ENCODE measurements at regions not wholly inside any gene's neighbourhood (a gene's known extent, or its start where the extent isn't known, plus 50 kb on each side); places are given as distances from the start of the nearest gene placed in this dataset.

DNA sequence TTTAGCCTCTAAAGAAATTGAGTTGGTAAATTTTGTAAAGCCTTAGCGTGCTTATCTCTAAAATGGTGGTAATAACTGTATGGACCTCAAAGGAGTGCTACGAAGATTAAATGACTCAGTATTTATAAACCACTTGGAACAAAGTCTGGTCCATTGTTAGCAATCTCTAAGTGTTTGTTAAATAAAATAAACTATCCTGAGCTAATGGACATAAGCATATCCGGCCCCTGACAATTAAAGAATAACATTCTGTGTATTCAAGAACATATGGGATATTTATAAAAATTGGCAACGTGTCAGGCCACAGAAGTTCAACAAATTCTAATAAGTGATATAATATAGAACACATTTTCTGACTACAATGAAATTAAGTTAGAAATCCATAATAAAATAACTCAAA is 71.0 kb downstream of the MYEOV start:
- no peak overlapping the region for H3K27ac ChIP-seq (ENCODE audit: low read depth, low read length)
- no peak overlapping the region for H3K4me3 ChIP-seq (ENCODE audit: low read length in 3 of 3)
- H3K36me3 ChIP-seq (ENCODE audit: control insufficient read depth in 3 of 3, insufficient read depth in 3 of 3, low read length in 3 of 3), result no peaks in the 10 kb centered on the region
- peaks cover 0 to 4% (median under 1%) of the 10 kb centered on the region in 3 donors for H3K9me3 ChIP-seq (ENCODE audit: control insufficient read depth in 3 of 3, low read length in 3 of 3)
- peaks cover 0 to 3% (median 0%) of the 10 kb centered on the region in 3 donors for H3K27me3 ChIP-seq (ENCODE audit: control insufficient read depth in 3 of 3, insufficient read depth in 3 of 3, low read length in 3 of 3)
- H3K9ac ChIP-seq (ENCODE audit: low read depth in 1 of 3, low read length in 3 of 3), result no peak overlapping the region
- H3K4me1 ChIP-seq (ENCODE audit: control insufficient read depth in 3 of 3, insufficient read depth in 3 of 3, low read length in 3 of 3), result no peaks in the 10 kb centered on the region

DNA sequence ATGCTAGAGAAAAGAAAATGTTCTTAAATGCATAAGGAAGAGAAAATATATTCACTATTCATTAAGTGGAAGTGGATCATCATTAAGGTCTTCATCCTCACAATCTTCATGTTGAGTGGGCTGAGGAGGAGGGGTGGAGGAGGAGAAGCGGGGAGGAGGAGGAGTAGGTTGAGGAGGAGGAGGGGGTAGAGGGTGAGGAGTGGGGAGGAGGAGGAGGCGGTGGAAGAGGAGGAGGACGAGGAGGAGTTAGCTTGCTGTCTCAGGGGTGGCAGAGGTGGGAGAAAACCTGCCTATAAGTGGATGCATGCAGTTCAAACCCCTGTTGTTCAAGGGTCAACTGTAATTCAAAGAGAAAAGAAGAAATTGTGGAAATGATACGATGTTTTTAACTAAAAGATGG is 71.6 kb downstream of the MYEOV start:
- Histone ChIP-seq H3K9ac (ENCODE audit: low read depth in 1 of 3, low read length in 3 of 3) (no peak overlapping the region), H3K27ac (ENCODE audit: low read depth, low read length) (no peak overlapping the region), H3K36me3 (ENCODE audit: control insufficient read depth in 3 of 3, insufficient read depth in 3 of 3, low read length in 3 of 3) (no peaks in the 10 kb centered on the region), H3K27me3 (ENCODE audit: control insufficient read depth in 3 of 3, insufficient read depth in 3 of 3, low read length in 3 of 3) (peaks cover 0 to 3% (median 0%) of the 10 kb centered on the region in 3 donors), H3K4me3 (ENCODE audit: low read length in 3 of 3) (no peak overlapping the region), H3K9me3 (ENCODE audit: control insufficient read depth in 3 of 3, low read length in 3 of 3) (no peaks in the 10 kb centered on the region), H3K4me1 (ENCODE audit: control insufficient read depth in 3 of 3, insufficient read depth in 3 of 3, low read length in 3 of 3) (no peaks in the 10 kb centered on the region)

DNA sequence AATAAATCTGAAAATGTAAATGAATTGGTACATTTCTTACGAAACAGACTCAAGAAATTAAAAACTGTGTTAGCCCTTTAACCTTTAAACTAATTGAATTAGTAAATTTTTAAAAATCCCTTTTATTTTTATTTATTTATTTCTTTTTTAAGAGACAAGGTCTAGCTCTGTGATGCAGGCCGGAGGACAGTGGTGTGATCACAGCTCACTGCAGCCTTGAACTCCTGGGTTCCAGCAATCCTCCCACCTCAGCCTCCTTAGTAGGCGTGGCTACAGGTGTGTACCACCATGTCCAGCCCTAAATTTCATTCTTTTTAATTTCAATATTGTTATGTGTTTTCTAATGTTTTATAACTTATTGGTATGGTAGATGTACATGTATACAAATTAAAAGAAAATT is 72.6 kb downstream of the MYEOV start:
- Histone ChIP-seq H3K27me3 (ENCODE audit: control insufficient read depth in 3 of 3, insufficient read depth in 3 of 3, low read length in 3 of 3) (peaks cover 0 to 4% (median 3%) of the 10 kb centered on the region in 3 donors), H3K27ac (ENCODE audit: low read depth, low read length) (no peak overlapping the region), H3K4me3 (ENCODE audit: low read length in 3 of 3) (no peak overlapping the region), H3K9ac (ENCODE audit: low read depth in 1 of 3, low read length in 3 of 3) (no peak overlapping the region), H3K4me1 (ENCODE audit: control insufficient read depth in 3 of 3, insufficient read depth in 3 of 3, low read length in 3 of 3) (no peaks in the 10 kb centered on the region), H3K9me3 (ENCODE audit: control insufficient read depth in 3 of 3, low read length in 3 of 3) (no peaks in the 10 kb centered on the region), H3K36me3 (ENCODE audit: control insufficient read depth in 3 of 3, insufficient read depth in 3 of 3, low read length in 3 of 3) (no peaks in the 10 kb centered on the region)

DNA sequence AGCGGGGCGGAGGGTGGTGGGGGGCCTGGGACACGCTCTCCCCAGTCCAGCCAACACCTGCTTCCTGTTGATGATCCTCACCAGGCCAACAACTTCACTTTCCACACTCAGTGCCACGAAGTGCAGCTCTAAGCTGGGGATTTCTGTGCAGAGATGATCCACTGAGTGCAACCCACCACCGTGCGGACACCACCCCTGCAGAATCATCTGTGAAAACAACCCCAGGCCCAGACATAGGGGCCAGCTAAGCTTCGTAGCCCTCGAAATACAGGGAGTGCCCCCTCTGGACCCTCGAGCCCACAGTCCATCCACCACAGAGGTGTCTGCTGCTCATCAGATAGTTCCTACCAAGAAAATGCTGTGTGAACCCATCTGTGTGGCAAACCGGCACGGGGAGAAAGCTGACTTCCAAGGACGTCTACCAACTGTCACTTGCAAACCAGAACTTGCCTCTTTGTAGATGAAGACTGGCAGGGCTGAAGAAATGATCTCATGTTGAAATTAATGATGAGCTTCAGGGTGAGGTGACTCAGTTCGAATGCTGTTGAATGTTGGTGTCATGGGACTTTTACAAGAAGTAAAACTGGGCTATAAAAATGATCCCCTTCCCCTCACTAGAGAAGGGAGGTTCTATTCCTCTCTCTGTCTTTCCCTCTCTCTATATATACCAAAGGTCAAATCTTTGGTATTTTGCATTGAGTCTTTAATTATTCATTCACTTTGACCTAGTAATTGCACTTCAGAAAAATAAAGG is 73.4 kb downstream of the MYEOV start:
- Histone ChIP-seq H3K36me3 (ENCODE audit: control insufficient read depth in 3 of 3, insufficient read depth in 3 of 3, low read length in 3 of 3) (no peaks in the 10 kb centered on the region), H3K27ac (ENCODE audit: low read depth, low read length) (no peak overlapping the region), H3K27me3 (ENCODE audit: control insufficient read depth in 3 of 3, insufficient read depth in 3 of 3, low read length in 3 of 3) (peaks cover 0 to 11% (median 10%) of the 10 kb centered on the region in 3 donors), H3K9me3 (ENCODE audit: control insufficient read depth in 3 of 3, low read length in 3 of 3) (no peaks in the 10 kb centered on the region), H3K4me1 (ENCODE audit: control insufficient read depth in 3 of 3, insufficient read depth in 3 of 3, low read length in 3 of 3) (no peaks in the 10 kb centered on the region), H3K4me3 (ENCODE audit: low read length in 3 of 3) (no peak overlapping the region), H3K9ac (ENCODE audit: low read depth in 1 of 3, low read length in 3 of 3) (no peak overlapping the region)

DNA sequence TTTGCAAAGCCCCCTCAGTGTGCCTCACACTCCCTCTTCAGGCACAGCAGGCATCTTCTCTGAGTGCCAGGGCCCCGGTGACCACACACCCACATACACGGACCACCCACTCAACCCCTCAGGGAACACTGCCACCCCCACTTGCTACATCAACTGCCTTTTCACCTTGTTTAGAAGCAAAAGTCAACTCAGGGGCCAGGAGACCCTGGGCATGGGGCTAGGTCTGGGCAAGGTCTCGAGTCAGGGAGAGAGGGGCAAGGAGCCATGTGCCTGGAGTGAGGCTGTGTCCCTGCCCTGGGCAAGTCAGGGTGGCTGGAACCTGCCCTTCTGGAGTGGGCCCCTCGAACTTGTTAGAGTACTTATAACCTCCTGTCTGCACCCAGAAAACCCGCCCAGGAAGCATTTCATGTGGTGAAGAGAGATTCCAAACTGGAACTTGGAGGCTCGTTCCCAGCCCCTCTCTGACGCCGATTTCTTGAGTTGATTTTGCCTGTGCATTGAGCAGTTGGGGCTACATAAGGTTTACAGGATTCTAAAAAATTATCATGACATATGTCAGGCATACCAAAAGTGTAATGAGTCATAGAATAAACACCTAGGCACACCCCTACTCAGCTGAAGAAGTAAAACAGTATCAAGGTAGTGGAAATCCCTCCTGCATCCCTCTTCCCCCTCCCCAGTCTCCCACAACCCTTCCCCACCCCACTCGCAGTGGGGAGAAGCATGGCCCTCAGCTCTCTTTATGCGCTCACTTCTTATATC is 74.3 kb downstream of the MYEOV start:
- no peak overlapping the region for H3K9ac ChIP-seq (ENCODE audit: low read depth in 1 of 3, low read length in 3 of 3)
- no peak overlapping the region for H3K27ac ChIP-seq (ENCODE audit: low read depth, low read length)
- peaks cover 0 to 17% (median 14%) of the 10 kb centered on the region in 3 donors for H3K27me3 ChIP-seq (ENCODE audit: control insufficient read depth in 3 of 3, insufficient read depth in 3 of 3, low read length in 3 of 3)
- no peak overlapping the region for H3K4me3 ChIP-seq (ENCODE audit: low read length in 3 of 3)
- no peaks in the 10 kb centered on the region for H3K36me3 ChIP-seq (ENCODE audit: control insufficient read depth in 3 of 3, insufficient read depth in 3 of 3, low read length in 3 of 3)
- H3K9me3 ChIP-seq (ENCODE audit: control insufficient read depth in 3 of 3, low read length in 3 of 3), result no peaks in the 10 kb centered on the region
- no peaks in the 10 kb centered on the region for H3K4me1 ChIP-seq (ENCODE audit: control insufficient read depth in 3 of 3, insufficient read depth in 3 of 3, low read length in 3 of 3)

DNA sequence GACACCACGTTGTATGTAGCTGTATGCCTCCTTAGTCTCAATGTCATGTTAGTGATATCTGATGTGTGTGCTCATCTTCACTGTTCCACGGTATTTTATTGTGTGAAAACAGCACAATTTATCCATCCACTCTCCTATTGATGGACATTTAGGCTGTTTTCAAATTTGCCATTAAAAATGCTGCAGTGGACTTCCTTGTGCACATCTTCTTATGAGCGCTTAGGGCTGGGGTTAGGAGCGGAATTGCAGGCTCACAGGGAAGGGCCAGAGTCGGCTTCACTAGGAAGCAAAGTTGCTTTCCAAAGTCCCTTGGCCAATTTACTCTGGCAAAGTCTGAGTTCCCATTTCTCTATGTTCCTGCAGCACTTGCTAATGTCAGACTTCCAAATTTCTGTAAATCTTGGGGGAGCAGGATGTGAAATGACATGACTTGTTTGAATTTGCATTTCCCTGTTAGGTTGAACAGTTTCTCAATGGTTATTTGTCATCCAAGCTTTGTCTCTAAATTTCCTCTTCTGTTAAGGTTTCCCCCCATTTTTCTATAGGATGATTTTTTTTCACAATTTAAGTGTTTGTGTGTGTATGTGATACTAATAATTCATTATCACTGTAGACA is 75.4 kb downstream of the MYEOV start:
- Histone ChIP-seq H3K36me3 (ENCODE audit: control insufficient read depth in 3 of 3, insufficient read depth in 3 of 3, low read length in 3 of 3) (no peaks in the 10 kb centered on the region), H3K27me3 (ENCODE audit: control insufficient read depth in 3 of 3, insufficient read depth in 3 of 3, low read length in 3 of 3) (peaks cover 0 to 17% (median 14%) of the 10 kb centered on the region in 3 donors), H3K9ac (ENCODE audit: low read depth in 1 of 3, low read length in 3 of 3) (no peak overlapping the region), H3K4me3 (ENCODE audit: low read length in 3 of 3) (no peak overlapping the region), H3K27ac (ENCODE audit: low read depth, low read length) (no peak overlapping the region), H3K9me3 (ENCODE audit: control insufficient read depth in 3 of 3, low read length in 3 of 3) (no peaks in the 10 kb centered on the region), H3K4me1 (ENCODE audit: control insufficient read depth in 3 of 3, insufficient read depth in 3 of 3, low read length in 3 of 3) (no peaks in the 10 kb centered on the region)

DNA sequence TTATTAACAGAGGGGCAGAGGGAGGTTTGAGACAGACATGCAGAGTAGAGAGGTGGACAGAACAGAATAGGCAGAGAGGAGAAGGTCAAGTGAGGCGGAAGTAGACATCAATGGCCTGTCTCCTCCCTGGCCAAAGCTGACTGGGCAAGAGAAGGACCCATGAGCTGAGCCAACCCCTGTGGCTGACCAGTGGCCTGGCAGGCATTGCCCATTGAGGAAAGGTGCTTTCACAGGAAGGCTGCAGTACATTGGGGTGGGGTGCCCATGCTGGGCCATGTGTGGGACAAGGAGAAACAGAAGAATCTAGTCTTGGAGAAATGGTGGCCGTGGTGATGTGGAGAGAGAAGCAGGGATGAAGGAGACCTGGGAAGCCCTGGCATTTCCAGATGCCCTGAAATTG is 76.0 kb downstream of the MYEOV start:
- no peak overlapping the region for H3K27ac ChIP-seq (ENCODE audit: low read depth, low read length)
- H3K9me3 ChIP-seq (ENCODE audit: control insufficient read depth in 3 of 3, low read length in 3 of 3), result no peaks in the 10 kb centered on the region
- H3K9ac ChIP-seq (ENCODE audit: low read depth in 1 of 3, low read length in 3 of 3), result no peak overlapping the region
- no peaks in the 10 kb centered on the region for H3K36me3 ChIP-seq (ENCODE audit: control insufficient read depth in 3 of 3, insufficient read depth in 3 of 3, low read length in 3 of 3)
- no peaks in the 10 kb centered on the region for H3K4me1 ChIP-seq (ENCODE audit: control insufficient read depth in 3 of 3, insufficient read depth in 3 of 3, low read length in 3 of 3)
- no peak overlapping the region for H3K4me3 ChIP-seq (ENCODE audit: low read length in 3 of 3)
- peaks cover 0 to 19% (median 17%) of the 10 kb centered on the region in 3 donors for H3K27me3 ChIP-seq (ENCODE audit: control insufficient read depth in 3 of 3, insufficient read depth in 3 of 3, low read length in 3 of 3)

DNA sequence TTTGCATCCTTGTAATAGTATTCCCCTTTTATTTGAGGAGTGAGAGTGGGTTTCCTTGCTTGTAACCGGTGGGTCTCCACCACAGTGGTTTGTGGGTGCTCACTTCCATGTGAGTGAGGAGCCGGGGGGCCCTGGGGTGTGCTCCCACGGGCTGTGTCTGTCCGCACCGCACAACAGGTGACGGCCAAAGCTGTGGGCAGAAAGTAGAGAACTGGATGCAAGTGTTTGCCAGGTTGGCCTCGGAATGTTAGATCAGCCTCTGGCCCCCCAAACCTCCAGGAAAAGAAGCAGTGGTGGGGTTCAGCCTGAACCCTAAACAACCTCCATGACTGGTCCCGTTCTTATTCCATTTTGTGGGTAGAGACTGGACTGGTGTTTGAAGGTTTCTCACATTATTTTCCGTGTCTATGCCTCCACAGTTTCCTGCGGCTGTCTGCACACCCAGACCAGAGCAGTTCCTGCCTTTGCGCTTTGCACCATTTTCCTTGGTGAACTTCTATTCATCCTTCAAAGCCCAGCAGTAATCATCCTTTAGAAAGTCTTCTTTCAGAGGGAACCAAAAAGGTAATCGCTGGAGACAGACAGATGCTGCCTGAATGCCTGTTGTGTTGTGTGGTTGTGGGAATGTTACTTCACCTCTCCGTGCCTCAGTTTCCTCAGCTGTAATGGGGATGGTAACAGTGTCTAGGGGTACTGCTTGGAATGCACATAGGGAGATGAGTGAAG is 77.2 kb downstream of the MYEOV start:
- peaks cover 0 to 24% (median 22%) of the 10 kb centered on the region in 3 donors for H3K27me3 ChIP-seq (ENCODE audit: control insufficient read depth in 3 of 3, insufficient read depth in 3 of 3, low read length in 3 of 3)
- H3K9ac ChIP-seq (ENCODE audit: low read depth in 1 of 3, low read length in 3 of 3), result no peak overlapping the region
- H3K27ac ChIP-seq (ENCODE audit: low read depth, low read length), result no peak overlapping the region
- no peak overlapping the region for H3K4me3 ChIP-seq (ENCODE audit: low read length in 3 of 3)
- H3K4me1 ChIP-seq (ENCODE audit: control insufficient read depth in 3 of 3, insufficient read depth in 3 of 3, low read length in 3 of 3), result no peaks in the 10 kb centered on the region
- no peaks in the 10 kb centered on the region for H3K36me3 ChIP-seq (ENCODE audit: control insufficient read depth in 3 of 3, insufficient read depth in 3 of 3, low read length in 3 of 3)
- H3K9me3 ChIP-seq (ENCODE audit: control insufficient read depth in 3 of 3, low read length in 3 of 3), result no peaks in the 10 kb centered on the region

DNA sequence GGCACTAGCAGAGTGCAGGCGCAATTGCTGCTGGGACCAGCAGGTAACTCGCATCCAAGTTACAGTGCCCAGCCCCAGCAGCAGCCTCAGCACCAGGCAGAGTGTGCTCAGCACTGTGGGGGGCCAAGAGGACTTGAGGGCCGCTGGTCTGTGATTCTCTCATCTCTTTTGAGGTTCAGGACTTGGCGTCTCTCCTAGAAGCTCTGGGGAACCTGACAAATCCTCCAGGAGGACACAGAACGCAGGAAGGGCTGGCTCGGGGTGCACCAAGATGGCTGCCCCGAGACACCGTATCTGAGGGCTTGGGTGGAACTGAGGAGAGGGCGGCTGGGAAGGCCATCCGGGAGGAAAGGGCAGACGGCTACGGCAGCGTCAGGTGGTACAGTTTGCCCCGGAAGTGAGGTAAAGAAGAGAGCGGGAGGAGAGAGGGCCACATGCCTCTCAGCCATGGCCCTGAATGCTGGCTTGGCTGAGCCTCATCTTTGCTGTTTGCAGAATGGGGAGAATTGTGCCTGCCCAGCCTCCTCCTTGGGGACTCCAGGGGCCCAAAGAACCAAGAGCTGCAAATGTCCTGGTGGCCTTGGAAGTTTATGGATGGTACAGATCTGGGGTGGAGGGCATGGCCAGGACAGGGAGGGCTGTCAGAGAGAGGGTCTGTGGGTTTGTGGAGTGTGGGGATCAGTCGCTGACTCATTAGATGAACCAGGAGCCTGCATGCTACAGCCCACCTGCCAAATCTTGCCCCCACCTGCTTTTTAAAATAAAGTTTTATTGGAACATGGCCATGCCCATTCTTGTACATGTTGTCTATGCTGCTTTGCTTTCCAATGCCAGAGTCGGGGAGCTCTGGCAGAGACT is 78.0 kb downstream of the MYEOV start:
- Histone ChIP-seq H3K4me1 (ENCODE audit: control insufficient read depth in 3 of 3, insufficient read depth in 3 of 3, low read length in 3 of 3) (no peaks in the 10 kb centered on the region), H3K27me3 (ENCODE audit: control insufficient read depth in 3 of 3, insufficient read depth in 3 of 3, low read length in 3 of 3) (peaks cover 4 to 29% (median 29%) of the 10 kb centered on the region in 3 donors), H3K36me3 (ENCODE audit: control insufficient read depth in 3 of 3, insufficient read depth in 3 of 3, low read length in 3 of 3) (no peaks in the 10 kb centered on the region), H3K4me3 (ENCODE audit: low read length in 3 of 3) (no peak overlapping the region), H3K9me3 (ENCODE audit: control insufficient read depth in 3 of 3, low read length in 3 of 3) (no peaks in the 10 kb centered on the region), H3K27ac (ENCODE audit: low read depth, low read length) (no peak overlapping the region), H3K9ac (ENCODE audit: low read depth in 1 of 3, low read length in 3 of 3) (no peak overlapping the region)
